Fibroblast of lung (primary cell): ENCODE measurements at regions not wholly inside any gene's neighbourhood (a gene's known extent, or its start where the extent isn't known, plus 50 kb on each side); places are given as distances from the start of the nearest gene placed in this dataset.
"Not testable (repeated sequence)": the region's sequence is repeated elsewhere in the genome, so short reads cannot be mapped to it uniquely, and the experiment has no call there.

Source experiments
- DNase-seq, 2 donors: peaks; one replicate each; pipeline versions ENCODE4 v3.0.0 to v3.0.0-alpha.2; 2010; ENCODE audit warnings: low read depth in 2 of 2
- H2AFZ ChIP-seq: 2 replicates; pipeline ENCODE4 v1.5.1; 2012; ENCODE audit warnings: low read length, control low read depth, inconsistent platforms
- H3K27ac ChIP-seq: 2 replicates; pipeline ENCODE4 v1.5.1; 2011; ENCODE audit warnings: low read length, control low read depth; ENCODE audit not compliant: insufficient read depth
- H3K27me3 ChIP-seq: 2 replicates; pipeline ENCODE4 v1.5.1; 2011; ENCODE audit warnings: mild to moderate bottlenecking, low read length; ENCODE audit not compliant: control insufficient read depth, insufficient read depth
- H3K36me3 ChIP-seq: 2 replicates; pipeline ENCODE4 v1.5.1; 2011; ENCODE audit warnings: low read length; ENCODE audit not compliant: control insufficient read depth, insufficient read depth
- H3K4me1 ChIP-seq: 2 replicates; pipeline ENCODE4 v1.5.1; 2011; ENCODE audit warnings: low read length; ENCODE audit not compliant: control insufficient read depth, insufficient read depth; ENCODE audit errors: extremely low read depth
- H3K4me2 ChIP-seq: 2 replicates; pipeline ENCODE4 v1.5.1; 2011; ENCODE audit warnings: low read length, control low read depth; ENCODE audit not compliant: insufficient read depth; ENCODE audit errors: extremely low read depth
- H3K4me3 ChIP-seq, 4 experiments: fragments of 200-600 bp in 1 of 4; sonication (generic) in 1 of 4; replicated peaks in 1 of 4; 2 replicates each; pipeline ENCODE4 v1.5.1; 2011 to 2016; ENCODE audit warnings: low read length in 4 of 4, low read depth in 3 of 4, mild to moderate bottlenecking in 3 of 4, control low read depth in 2 of 4, inconsistent platforms in 1 of 4, mixed read lengths in 1 of 4; ENCODE audit not compliant: insufficient read depth in 1 of 4; ENCODE audit errors: control extremely low read depth in 1 of 4
- H3K79me2 ChIP-seq: 2 replicates; pipeline ENCODE4 v1.5.1; 2012; ENCODE audit warnings: mild to moderate bottlenecking, low read length, inconsistent platforms; ENCODE audit not compliant: control insufficient read depth, insufficient read depth
- H3K9ac ChIP-seq: 2 replicates; pipeline ENCODE4 v1.5.1; 2011; ENCODE audit warnings: mild to moderate bottlenecking, low read length, control low read depth; ENCODE audit not compliant: insufficient read depth
- H3K9me3 ChIP-seq: 2 replicates; pipeline ENCODE4 v1.5.1; 2012; ENCODE audit warnings: low read depth, low read length; ENCODE audit not compliant: control insufficient read depth, insufficient read depth
- H4K20me1 ChIP-seq: 2 replicates; pipeline ENCODE4 v1.5.1; 2011; ENCODE audit warnings: low read length; ENCODE audit not compliant: control insufficient read depth, insufficient read depth; ENCODE audit errors: extremely low read depth
- EZH2 ChIP-seq: IDR thresholded peaks from 2 replicates; pipeline ENCODE4 v1.5.1; 2012; ENCODE audit warnings: low read length, control low read depth, mild to moderate bottlenecking; ENCODE audit errors: missing control alignments
- TF ChIP-seq, protein P1 (sequence below), 2 donors: IDR thresholded peaks in 1 of 2; conservative IDR thresholded peaks in 1 of 2; 1 replicate in 1 of 2; 2 replicates in 1 of 2; pipeline ENCODE4 v1.5.1; 2011 to 2012; ENCODE audit warnings: low read length in 2 of 2, control low read depth in 1 of 2, inconsistent platforms in 1 of 2, low read depth in 1 of 2, mild to moderate bottlenecking in 1 of 2

DNA sequence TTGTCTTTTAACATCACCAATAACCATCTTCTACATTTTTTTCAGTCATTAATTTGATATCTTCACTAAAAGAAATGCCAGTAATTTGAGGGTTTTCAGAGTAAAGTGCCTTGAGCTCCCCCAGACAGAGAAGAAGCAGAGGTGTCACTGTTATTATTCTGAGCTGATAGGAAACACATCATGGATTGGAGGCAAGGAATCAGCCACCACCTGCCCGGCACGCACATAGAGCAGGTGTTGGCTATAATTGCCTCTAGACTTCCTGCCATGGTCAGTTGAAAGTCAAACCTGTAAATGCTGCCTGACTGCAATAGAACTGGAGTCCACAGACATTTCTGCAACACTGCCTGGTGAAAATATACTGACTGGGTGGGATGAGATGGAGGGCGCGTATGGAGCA, 776.6 kb downstream of the UQCRFS1 start:
- Histone ChIP-seq H2AFZ (no peak overlapping the region), H3K9ac (no peak overlapping the region), H3K27me3 (no peaks in the 10 kb centered on the region), H4K20me1 (no peaks in the 10 kb centered on the region), H3K27ac (no peak overlapping the region), H3K36me3 (no peaks in the 10 kb centered on the region), H3K4me1 (no peaks in the 10 kb centered on the region), H3K4me3 (no peak overlapping the region), H3K9me3 (no peaks in the 10 kb centered on the region), H3K4me2 (no peak overlapping the region), H3K79me2 (no peaks in the 10 kb centered on the region)
- no peak for DNase-seq
- no peak for TF ChIP-seq EZH2
- TF ChIP-seq, protein P1, sequence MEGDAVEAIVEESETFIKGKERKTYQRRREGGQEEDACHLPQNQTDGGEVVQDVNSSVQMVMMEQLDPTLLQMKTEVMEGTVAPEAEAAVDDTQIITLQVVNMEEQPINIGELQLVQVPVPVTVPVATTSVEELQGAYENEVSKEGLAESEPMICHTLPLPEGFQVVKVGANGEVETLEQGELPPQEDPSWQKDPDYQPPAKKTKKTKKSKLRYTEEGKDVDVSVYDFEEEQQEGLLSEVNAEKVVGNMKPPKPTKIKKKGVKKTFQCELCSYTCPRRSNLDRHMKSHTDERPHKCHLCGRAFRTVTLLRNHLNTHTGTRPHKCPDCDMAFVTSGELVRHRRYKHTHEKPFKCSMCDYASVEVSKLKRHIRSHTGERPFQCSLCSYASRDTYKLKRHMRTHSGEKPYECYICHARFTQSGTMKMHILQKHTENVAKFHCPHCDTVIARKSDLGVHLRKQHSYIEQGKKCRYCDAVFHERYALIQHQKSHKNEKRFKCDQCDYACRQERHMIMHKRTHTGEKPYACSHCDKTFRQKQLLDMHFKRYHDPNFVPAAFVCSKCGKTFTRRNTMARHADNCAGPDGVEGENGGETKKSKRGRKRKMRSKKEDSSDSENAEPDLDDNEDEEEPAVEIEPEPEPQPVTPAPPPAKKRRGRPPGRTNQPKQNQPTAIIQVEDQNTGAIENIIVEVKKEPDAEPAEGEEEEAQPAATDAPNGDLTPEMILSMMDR (conservative IDR thresholded peaks at IDR 0.05 in 1 of 2, IDR thresholded peaks at IDR 0.05 in 1 of 2; ENCODE audit: low read depth in 1 of 2, low read length in 2 of 2) = no peak

DNA sequence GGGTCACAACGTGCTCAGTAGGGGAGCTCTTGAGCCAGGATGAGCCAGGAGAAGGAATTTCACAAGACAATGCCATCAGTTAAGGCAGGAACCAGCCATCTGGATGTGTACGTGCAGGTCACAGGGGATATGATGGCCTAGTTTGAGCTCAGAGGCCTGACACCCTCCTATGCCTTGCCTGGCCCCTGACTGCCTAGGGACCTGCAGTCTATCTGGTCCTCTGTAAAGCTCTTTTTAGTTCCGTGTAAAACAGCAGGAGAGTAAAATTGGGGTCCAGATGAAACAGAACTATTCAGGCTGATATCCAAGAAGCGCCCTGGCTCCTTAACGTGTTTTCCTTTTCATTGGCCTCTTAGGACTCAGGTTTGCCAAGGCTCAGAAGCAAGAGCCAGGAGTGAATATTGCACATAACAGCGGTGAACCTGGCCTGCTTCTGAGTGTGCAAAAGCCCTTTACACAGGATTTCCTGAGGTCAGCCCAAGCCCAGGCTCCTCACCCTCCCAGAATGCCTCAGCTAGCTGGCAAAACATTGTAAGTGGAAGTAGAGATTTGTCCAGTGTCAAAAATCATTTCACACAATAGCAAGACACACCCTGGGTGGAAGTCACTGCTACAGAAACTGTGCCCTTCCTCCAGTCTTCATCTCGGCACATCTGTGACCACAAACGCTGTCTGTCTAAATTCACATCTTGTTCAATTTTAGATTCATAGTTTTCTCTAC, 777.2 kb downstream of the UQCRFS1 start:
- no peaks in the 10 kb centered on the region for H3K27me3 ChIP-seq
- H3K4me3 ChIP-seq = no peak overlapping the region
- H4K20me1 ChIP-seq = no peaks in the 10 kb centered on the region
- H3K9ac ChIP-seq = no peak overlapping the region
- no peaks in the 10 kb centered on the region for H3K36me3 ChIP-seq
- no peak for DNase-seq
- H3K4me2 ChIP-seq = no peak overlapping the region
- no peaks in the 10 kb centered on the region for H3K79me2 ChIP-seq
- no peak overlapping the region for H3K27ac ChIP-seq
- no peaks in the 10 kb centered on the region for H3K9me3 ChIP-seq
- no peak overlapping the region for H2AFZ ChIP-seq
- no peaks in the 10 kb centered on the region for H3K4me1 ChIP-seq
- TF ChIP-seq EZH2 = no peak
- TF ChIP-seq, protein P1 (conservative IDR thresholded peaks at IDR 0.05 in 1 of 2, IDR thresholded peaks at IDR 0.05 in 1 of 2; ENCODE audit: low read depth in 1 of 2, low read length in 2 of 2) = no peak

DNA sequence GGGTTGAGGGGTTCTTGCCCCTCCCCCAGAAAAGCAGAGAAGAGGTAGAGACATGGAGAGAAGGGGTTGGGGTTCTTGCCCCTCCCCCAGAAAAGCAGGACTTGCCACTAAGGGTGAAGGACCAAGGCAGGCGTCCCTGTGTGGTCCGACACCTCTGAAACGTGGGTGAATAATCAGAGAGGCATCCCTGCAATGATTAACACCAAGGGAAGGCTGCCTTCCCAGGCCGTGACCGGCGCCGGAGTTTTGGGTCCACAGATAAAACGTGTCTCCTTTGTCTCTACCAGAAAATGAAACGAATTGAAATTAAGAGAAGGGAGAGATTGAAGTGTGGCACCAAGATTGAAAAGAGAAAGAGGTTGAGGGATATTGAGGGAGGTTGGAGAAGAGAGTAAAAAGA, 778.2 kb downstream of the UQCRFS1 start:
- not testable (repeated sequence) for H3K4me1 ChIP-seq

DNA sequence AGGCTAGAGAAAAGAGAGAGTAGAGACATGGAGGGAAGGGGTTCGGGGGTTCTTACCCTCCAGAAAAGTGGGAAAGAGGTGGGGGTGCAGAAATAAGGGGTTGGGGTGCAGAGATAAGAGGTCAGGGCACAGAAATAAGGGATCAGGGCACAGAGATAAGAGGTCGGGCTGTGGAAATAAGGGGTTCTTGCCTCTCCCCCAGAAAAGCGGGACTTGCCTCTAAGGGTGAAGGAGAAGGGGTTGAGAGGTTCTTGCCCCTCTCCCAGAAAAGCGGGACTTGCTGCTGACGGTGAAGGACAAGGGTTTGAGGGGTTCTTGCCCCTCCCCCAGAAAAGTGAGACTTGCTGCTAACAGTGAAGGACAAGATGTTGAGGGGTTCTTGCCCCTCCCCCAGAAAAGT, 778.6 kb downstream of the UQCRFS1 start:
- not testable (repeated sequence) for H2AFZ ChIP-seq, H3K79me2 ChIP-seq, H3K4me2 ChIP-seq, H3K4me1 ChIP-seq, H3K4me3 ChIP-seq, H4K20me1 ChIP-seq, H3K27ac ChIP-seq, DNase-seq, H3K27me3 ChIP-seq, H3K36me3 ChIP-seq, H3K9ac ChIP-seq, H3K9me3 ChIP-seq

More for the DNA sequence above, 778.2 kb downstream of the UQCRFS1 start:
- not testable (repeated sequence) for H2AFZ ChIP-seq, H3K36me3 ChIP-seq, H3K4me2 ChIP-seq, H3K4me3 ChIP-seq, H3K27ac ChIP-seq, H3K9me3 ChIP-seq, H3K27me3 ChIP-seq, H4K20me1 ChIP-seq, H3K9ac ChIP-seq, H3K79me2 ChIP-seq
- peak in 1 of 2 donors; percentile 4 for DNase-seq

DNA sequence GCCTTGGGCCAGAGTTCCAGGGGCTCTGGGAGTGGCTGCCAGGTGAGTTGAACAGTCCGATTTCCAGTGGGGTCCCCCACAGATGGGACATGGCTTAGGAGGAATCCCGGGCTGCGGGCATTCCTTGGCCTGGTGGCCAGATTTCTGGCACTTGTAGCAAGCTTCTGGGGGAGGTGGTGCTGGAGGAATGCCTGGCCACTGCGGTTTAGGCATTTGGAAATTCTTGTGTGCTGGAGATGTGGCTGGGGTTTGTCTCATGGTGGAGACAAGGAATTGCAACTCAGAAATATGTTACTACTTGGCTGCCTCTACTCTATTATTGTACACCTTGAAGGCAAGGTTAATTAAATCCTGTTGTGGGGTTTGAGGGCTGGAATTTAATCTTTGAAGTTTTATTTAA, 779.8 kb downstream of the UQCRFS1 start:
- H3K4me2 ChIP-seq, H3K9me3 ChIP-seq, H2AFZ ChIP-seq, H3K4me3 ChIP-seq, H3K9ac ChIP-seq, H3K27me3 ChIP-seq, H3K36me3 ChIP-seq, H3K27ac ChIP-seq, H3K79me2 ChIP-seq, H4K20me1 ChIP-seq, H3K4me1 ChIP-seq: not testable (repeated sequence)
- DNase-seq = peak in 1 of 2 donors; percentile 79
